Peyer's patch (tissue), 4 donors: ENCODE measurements at regions not wholly inside any gene's neighbourhood (a gene's known extent, or its start where the extent isn't known, plus 50 kb on each side); places are given as distances from the start of the nearest gene placed in this dataset.

Experiments
- CTCF ChIP-seq, 6 experiments: fragments of 450-650 bp in 4 of 6; fragments of 200-600 bp in 2 of 6; sonication (generic) in 1 of 6; IDR thresholded peaks; one replicate each; pipeline ENCODE4 v1.5.1; 2017 to 2019; ENCODE audit warnings: antibody characterized with exemption in 6 of 6, mild to moderate bottlenecking in 3 of 6, moderate library complexity in 1 of 6
- POLR2A ChIP-seq, 2 donors: fragments of 450-650 bp; IDR thresholded peaks; one replicate each; pipeline ENCODE4 v1.5.1; 2017; ENCODE audit warnings: antibody characterized with exemption in 2 of 2, mild to moderate bottlenecking in 2 of 2, moderate library complexity in 2 of 2

- TF ChIP-seq CTCF (IDR thresholded peaks at IDR 0.05) (no peak), POLR2A (IDR thresholded peaks at IDR 0.05) (no peak)
Measured at GRCh38 chr14:38877744-38878388, 225.2 kb downstream of the SEC23A start.
